VCaP (cell line): ENCODE measurements at regions not wholly inside any gene's neighbourhood (a gene's known extent, or its start where the extent isn't known, plus 50 kb on each side); places are given as distances from the start of the nearest gene placed in this dataset.

Experiments
- H3K27ac ChIP-seq: fragments of 450-650 bp; 2 replicates; pipeline ENCODE4 v1.5.1; 2017
- CTCF ChIP-seq: fragments of 450-650 bp; conservative IDR thresholded peaks from 2 replicates; pipeline ENCODE4 v1.5.1; 2017; ENCODE audit warnings: mild to moderate bottlenecking, moderate library complexity

GRCh38 chr17:34203018-34203638 is 52.0 kb upstream of the CCL2 start:
- H3K27ac ChIP-seq: no peak overlapping the region
- no peak for TF ChIP-seq CTCF

GRCh38 chr17:34204402-34204801 is 50.7 kb upstream of the CCL2 start:
- no peak for TF ChIP-seq CTCF
- H3K27ac ChIP-seq: no peak overlapping the region
